ENCODE measurements at regions not wholly inside any gene's neighbourhood (a gene's known extent, or its start where the extent isn't known, plus 50 kb on each side); places are given as distances from the start of the nearest gene placed in this dataset.

- no peak overlapping the region for H3K4me3 ChIP-seq
- no peaks in the 10 kb centered on the region for H3K36me3 ChIP-seq
- H3K27me3 ChIP-seq = no peaks in the 10 kb centered on the region
- no peak for DNase-seq (ENCODE audit: low spot score in 2 of 2)
- no peak overlapping the region for H3K27ac ChIP-seq
- intact Hi-C loops (cut with DNase I; ENCODE audit: low total_unique reads) = no loop called here
- no peaks in the 10 kb centered on the region for H3K9me3 ChIP-seq
- no peaks in the 10 kb centered on the region for H3K4me1 ChIP-seq
- no peak for TF ChIP-seq POLR2AphosphoS5 (IDR thresholded peaks at IDR 0.05)
- TF ChIP-seq CTCF (IDR thresholded peaks at IDR 0.05) = no peak
- TF ChIP-seq POLR2A (IDR thresholded peaks at IDR 0.05) = no peak
These were observed 661.5 kb upstream of the LINC00305 start for GRCh38 chr18:64810354-64810753.

DNA sequence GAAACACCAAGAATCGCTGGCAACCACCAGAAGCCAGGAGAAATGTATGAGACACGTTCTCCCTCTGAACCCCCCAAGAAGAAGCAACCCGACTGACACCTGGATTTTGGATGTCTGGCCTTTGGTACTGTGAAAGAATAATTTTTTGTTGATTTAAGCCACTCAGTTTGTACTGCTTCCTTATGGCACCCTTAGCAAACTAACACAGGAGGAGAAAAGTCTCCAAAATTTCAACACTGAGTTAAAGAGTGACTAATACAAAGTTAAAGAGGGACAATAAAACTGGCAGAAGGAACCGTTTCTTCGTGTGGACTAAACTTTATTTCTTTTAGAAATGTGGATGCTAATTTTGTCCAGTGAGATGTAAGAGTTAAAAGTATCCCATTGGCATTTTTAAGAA, 660.9 kb upstream of the LINC00305 start:
- H3K27me3 ChIP-seq = no peaks in the 10 kb centered on the region
- H3K36me3 ChIP-seq = no peaks in the 10 kb centered on the region
- H3K27ac ChIP-seq = no peak overlapping the region
- no peaks in the 10 kb centered on the region for H3K9me3 ChIP-seq
- TF ChIP-seq CTCF (IDR thresholded peaks at IDR 0.05) (no peak), POLR2A (IDR thresholded peaks at IDR 0.05) (no peak), POLR2AphosphoS5 (IDR thresholded peaks at IDR 0.05) (no peak)
- DNase-seq (ENCODE audit: low spot score in 2 of 2) = no peak
- H3K4me1 ChIP-seq = no peaks in the 10 kb centered on the region
- H3K4me3 ChIP-seq = no peak overlapping the region
- intact Hi-C loops (cut with DNase I; ENCODE audit: low total_unique reads) = no loop called here

DNA sequence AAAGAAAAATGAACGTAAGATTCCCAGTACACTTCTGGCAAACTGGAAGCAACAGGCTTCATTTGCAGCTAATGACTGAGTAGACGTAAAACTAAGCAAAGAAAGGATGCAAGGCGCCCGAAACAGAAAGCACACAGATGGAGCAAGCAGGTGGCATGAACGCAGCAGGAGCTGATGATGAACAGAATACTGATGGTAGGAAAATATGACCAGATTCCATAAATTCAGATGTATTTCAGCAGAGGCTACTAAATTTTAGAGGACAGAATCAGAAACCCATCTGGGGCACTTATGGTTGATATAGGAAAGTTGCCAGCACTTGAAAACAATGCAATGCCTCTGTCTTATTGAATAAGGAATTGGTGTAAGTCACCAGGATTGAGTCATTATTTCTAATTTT, 658.7 kb upstream of the LINC00305 start:
- no peak overlapping the region for H3K4me3 ChIP-seq
- no peak for TF ChIP-seq CTCF (IDR thresholded peaks at IDR 0.05)
- TF ChIP-seq POLR2AphosphoS5 (IDR thresholded peaks at IDR 0.05) = no peak
- TF ChIP-seq POLR2A (IDR thresholded peaks at IDR 0.05) = no peak
- no peak for DNase-seq (ENCODE audit: low spot score in 2 of 2)
- no peak overlapping the region for H3K27ac ChIP-seq
- H3K9me3 ChIP-seq = no peaks in the 10 kb centered on the region
- intact Hi-C loops (cut with DNase I; ENCODE audit: low total_unique reads) = no loop called here
- H3K4me1 ChIP-seq = no peaks in the 10 kb centered on the region
- no peaks in the 10 kb centered on the region for H3K27me3 ChIP-seq
- no peaks in the 10 kb centered on the region for H3K36me3 ChIP-seq

GRCh38 chr18:64806691-64807090, 657.8 kb upstream of the LINC00305 start:
- Histone ChIP-seq H3K9me3 (no peaks in the 10 kb centered on the region), H3K4me3 (no peak overlapping the region), H3K27ac (no peak overlapping the region), H3K4me1 (no peaks in the 10 kb centered on the region), H3K36me3 (no peaks in the 10 kb centered on the region), H3K27me3 (no peaks in the 10 kb centered on the region)
- intact Hi-C loops (cut with DNase I; ENCODE audit: low total_unique reads) = no loop called here
- TF ChIP-seq POLR2A (IDR thresholded peaks at IDR 0.05) = no peak
- no peak for TF ChIP-seq POLR2AphosphoS5 (IDR thresholded peaks at IDR 0.05)
- no peak for TF ChIP-seq CTCF (IDR thresholded peaks at IDR 0.05)
- no peak for DNase-seq (ENCODE audit: low spot score in 2 of 2)

- TF ChIP-seq POLR2AphosphoS5 (IDR thresholded peaks at IDR 0.05) (no peak), POLR2A (IDR thresholded peaks at IDR 0.05) (no peak), CTCF (IDR thresholded peaks at IDR 0.05) (no peak)
- intact Hi-C loops (cut with DNase I; ENCODE audit: low total_unique reads) = no loop called here
- no peak overlapping the region for H3K27ac ChIP-seq
- no peak overlapping the region for H3K4me3 ChIP-seq
- no peaks in the 10 kb centered on the region for H3K4me1 ChIP-seq
- no peaks in the 10 kb centered on the region for H3K36me3 ChIP-seq
- no peak for DNase-seq (ENCODE audit: low spot score in 2 of 2)
- H3K9me3 ChIP-seq = no peaks in the 10 kb centered on the region
- H3K27me3 ChIP-seq = no peaks in the 10 kb centered on the region
These were observed 657.3 kb upstream of the LINC00305 start for GRCh38 chr18:64806232-64806631.
